T-cell (primary cell): ENCODE measurements at regions not wholly inside any gene's neighbourhood (a gene's known extent, or its start where the extent isn't known, plus 50 kb on each side); places are given as distances from the start of the nearest gene placed in this dataset.

Experiments
- ATAC-seq, 4 experiments: fragments of 200-7000 bp in 3 of 4; fragments of 150-1000 bp in 1 of 4; cut with Tn5 transposase; replicated peaks in 1 of 4; 1 replicate in 3 of 4; 2 replicates in 1 of 4; pipeline ENCODE4 v1.10.0; 2021; ENCODE audit warnings: moderate library complexity in 3 of 4, mild to moderate bottlenecking in 2 of 4, moderate number of reproducible peaks in 1 of 4
- CTCF ChIA-PET, 2 donors: fragments of 300-600 bp; sonication (Branson Sonifier 250); formaldehyde crosslinking; loops; one replicate each; lab custom pipeline; 2022; ENCODE audit warnings: antibody characterized with exemption in 2 of 2; lab: Charles Lee
- POLR2A ChIA-PET, 2 donors: fragments of 300-600 bp; sonication (Branson Sonifier 250); formaldehyde crosslinking; loops; one replicate each; lab custom pipeline; 2022; ENCODE audit warnings: antibody characterized with exemption in 2 of 2; lab: Charles Lee
- DNase-seq, 35 experiments: peaks; one replicate each; pipeline versions ENCODE4 v3.0.0 to v3.0.0-alpha.2; 2013 to 2023
- H3K27ac ChIP-seq: one replicate; pipeline ENCODE4 v1.5.1; 2013; ENCODE audit warnings: low read length
- H3K27me3 ChIP-seq, 2 experiments: replicated peaks in 1 of 2; 1 replicate in 1 of 2; 2 replicates in 1 of 2; pipeline versions ENCODE4 v1.6.1 to v1.7.0; 2013; ENCODE audit warnings: low read length in 1 of 2, mixed read lengths in 1 of 2; ENCODE audit not compliant: control insufficient read depth in 2 of 2, insufficient read depth in 2 of 2; ENCODE audit errors: extremely low read depth in 1 of 2
- H3K36me3 ChIP-seq, 2 donors: 1 replicate in 1 of 2; 2 replicates in 1 of 2; pipeline versions ENCODE4 v1.6.1 to v1.7.0; 2013; ENCODE audit warnings: low read length in 1 of 2; ENCODE audit not compliant: control insufficient read depth in 2 of 2, insufficient read depth in 1 of 2; ENCODE audit errors: extremely low read depth in 1 of 2
- H3K4me1 ChIP-seq, 2 experiments: 1 replicate in 1 of 2; 2 replicates in 1 of 2; pipeline versions ENCODE4 v1.6.1 to v1.7.0; 2013; ENCODE audit warnings: low read length in 2 of 2, mixed read lengths in 1 of 2; ENCODE audit not compliant: insufficient read depth in 2 of 2, control insufficient read depth in 1 of 2; ENCODE audit errors: extremely low read depth in 1 of 2
- H3K4me3 ChIP-seq, 2 donors: 1 replicate in 1 of 2; 2 replicates in 1 of 2; pipeline versions ENCODE4 v1.5.1 to v1.7.0; 2013; ENCODE audit warnings: mild to moderate bottlenecking in 2 of 2, low read length in 1 of 2, moderate library complexity in 1 of 2; ENCODE audit not compliant: control insufficient read depth in 1 of 2; ENCODE audit errors: extremely low read depth in 1 of 2
- H3K9me3 ChIP-seq: 2 replicates; pipeline ENCODE4 v1.7.0; 2013
- H3K27ac Mint-ChIP-seq, 2 donors: one replicate each; pipeline ENCODE4 v1.8.0; 2020 to 2021; ENCODE audit warnings: mild to moderate bottlenecking in 2 of 2, mixed read lengths in 2 of 2
- H3K27me3 Mint-ChIP-seq, 2 donors: one replicate each; pipeline ENCODE4 v1.8.0; 2021 to 2022; ENCODE audit warnings: mixed read lengths in 2 of 2
- H3K36me3 Mint-ChIP-seq: one replicate; pipeline ENCODE4 v1.8.0; 2021; ENCODE audit warnings: mixed read lengths
- H3K4me1 Mint-ChIP-seq, 3 donors: one replicate each; pipeline ENCODE4 v1.8.0; 2020 to 2022; ENCODE audit warnings: mixed read lengths in 3 of 3, mild to moderate bottlenecking in 1 of 3
- H3K4me3 Mint-ChIP-seq, 3 donors: one replicate each; pipeline ENCODE4 v1.8.0; 2020 to 2022; ENCODE audit warnings: mild to moderate bottlenecking in 3 of 3, mixed read lengths in 3 of 3, moderate library complexity in 3 of 3
- H3K9me3 Mint-ChIP-seq, 3 donors: one replicate each; pipeline ENCODE4 v1.8.0; 2020 to 2022; ENCODE audit warnings: mixed read lengths in 3 of 3
- WGBS: methylation state at CpG from one replicate; pipeline ENCODE4 v1.1.5; 2013; ENCODE audit warnings: missing lambda C conversion rate; ENCODE audit not compliant: insufficient coverage; 5-methylcytosine and 5-hydroxymethylcytosine counted together

DNA sequence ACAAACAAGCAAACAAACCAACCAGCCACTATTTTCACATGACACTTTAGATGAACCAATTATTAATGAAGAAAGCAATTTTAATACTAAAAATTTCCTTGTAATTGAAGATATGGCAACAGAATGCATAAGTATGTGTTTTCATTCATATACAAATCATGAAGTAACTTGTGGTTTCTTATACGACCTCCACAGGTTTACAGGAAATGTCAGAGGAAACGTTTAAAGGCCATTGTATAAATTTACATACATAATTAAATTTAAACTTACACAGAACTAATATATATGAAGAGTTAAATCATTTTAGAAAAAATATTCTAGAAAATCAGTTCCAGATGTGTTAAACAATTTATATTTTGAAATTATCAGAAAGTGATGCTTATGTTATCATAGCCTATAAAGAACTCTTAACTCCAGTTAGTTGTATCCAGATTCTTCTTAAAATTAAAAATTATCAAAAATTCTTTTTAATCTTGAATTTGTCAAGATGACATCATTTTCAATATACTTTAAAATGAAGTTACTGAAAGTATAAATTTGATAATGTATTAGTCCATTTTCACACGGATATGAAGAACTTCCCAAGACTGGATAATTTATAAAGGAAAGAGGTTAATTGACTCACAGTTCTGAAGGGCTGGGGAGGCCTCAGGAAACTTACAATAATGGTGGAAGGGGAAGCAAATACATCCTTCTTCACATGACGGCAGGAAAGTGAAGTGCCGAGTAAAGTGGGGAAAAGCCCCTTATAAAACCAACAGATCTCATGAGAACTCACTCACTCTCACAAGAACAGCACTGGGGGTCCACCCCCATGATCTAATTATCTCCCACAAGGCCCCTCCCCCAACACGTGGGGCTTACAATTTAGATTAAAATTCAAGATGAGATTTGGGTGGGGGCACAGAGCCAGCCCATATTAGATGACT lies 192.0 kb downstream of the PIK3R1 start:
- WGBS = 72% methylated on average over 2 of the region's 6 CpGs
- ATAC-seq (peak in 2 of 4 experiments; percentile 39 to 40), DNase-seq (no peak)
- Histone ChIP-seq H3K9me3 (no peaks in the 10 kb centered on the region), H3K4me1 (peaks cover 6 to 10% of the 10 kb centered on the region in 2 experiments), H3K27me3 (no peaks in the 10 kb centered on the region), H3K27ac (no peak overlapping the region), H3K4me3 (no peak overlapping the region), H3K36me3 (no peaks in the 10 kb centered on the region)
- H3K9me3 Mint-ChIP-seq = no peaks in the 10 kb centered on the region
- peak overlapping the region; percentile 81 to 89 for H3K27ac Mint-ChIP-seq
- ChIA-PET CTCF (interaction anchor here in 1 of 2 donors (1.2 kb wide), 1 partner anchor 121 kb away, joined by 3 read pairs; no protein-coding TSS in a partner anchor), POLR2A (interaction anchor here in 1 of 2 donors (0.6 kb wide), 1 partner anchor 83 kb away, joined by 7 read pairs; no protein-coding TSS in a partner anchor)
- peak overlapping the region in 2 of 3 donors; percentile 39 to 52 for H3K4me3 Mint-ChIP-seq
- no peaks in the 10 kb centered on the region for H3K36me3 Mint-ChIP-seq
- peaks cover 17 to 34% (median 30%) of the 10 kb centered on the region in 3 donors for H3K4me1 Mint-ChIP-seq
- H3K27me3 Mint-ChIP-seq = no peaks in the 10 kb centered on the region

GRCh38 chr5:68408345-68408871 lies 192.9 kb downstream of the PIK3R1 start:
- WGBS = no CpG with 5 or more reads among the region's 3 CpGs
- no peak overlapping the region for H3K4me3 Mint-ChIP-seq
- H3K27ac ChIP-seq = no peak overlapping the region
- H3K4me3 ChIP-seq = no peak overlapping the region
- no peaks in the 10 kb centered on the region for H3K9me3 Mint-ChIP-seq
- no peaks in the 10 kb centered on the region for H3K36me3 ChIP-seq
- ChIA-PET POLR2A (interaction anchor here (0.6 kb wide), 2 partner anchors 84 to 150 kb away, joined by 6 to 7 read pairs; no protein-coding TSS in a partner anchor), CTCF (interaction anchor here in 1 of 2 donors (1.2 kb wide), 1 partner anchor 122 kb away, joined by 3 read pairs; no protein-coding TSS in a partner anchor)
- no peaks in the 10 kb centered on the region for H3K9me3 ChIP-seq
- no peak overlapping the region for H3K27ac Mint-ChIP-seq
- DNase-seq (no peak), ATAC-seq (no peak)
- peaks cover 6 to 10% of the 10 kb centered on the region in 2 experiments for H3K4me1 ChIP-seq
- H3K27me3 ChIP-seq = no peaks in the 10 kb centered on the region
- no peaks in the 10 kb centered on the region for H3K27me3 Mint-ChIP-seq
- no peaks in the 10 kb centered on the region for H3K36me3 Mint-ChIP-seq
- peaks cover 17 to 34% (median 30%) of the 10 kb centered on the region in 3 donors for H3K4me1 Mint-ChIP-seq

- H3K36me3 Mint-ChIP-seq = no peaks in the 10 kb centered on the region
- Histone ChIP-seq H3K27me3 (no peaks in the 10 kb centered on the region), H3K9me3 (no peaks in the 10 kb centered on the region), H3K27ac (no peak overlapping the region), H3K4me3 (no peak overlapping the region), H3K4me1 (peaks cover 6 to 10% of the 10 kb centered on the region in 2 experiments), H3K36me3 (no peaks in the 10 kb centered on the region)
- peaks cover 17 to 34% (median 30%) of the 10 kb centered on the region in 3 donors for H3K4me1 Mint-ChIP-seq
- H3K27me3 Mint-ChIP-seq = no peaks in the 10 kb centered on the region
- H3K27ac Mint-ChIP-seq = no peak overlapping the region
- POLR2A ChIA-PET = interaction anchor here in 1 of 2 donors (0.6 kb wide), 1 partner anchor 151 kb away, joined by 6 read pairs; no protein-coding TSS in a partner anchor
- H3K9me3 Mint-ChIP-seq = no peaks in the 10 kb centered on the region
- H3K4me3 Mint-ChIP-seq = no peak overlapping the region
- CTCF ChIA-PET = no interaction called here
- no peak for DNase-seq
- no peak for ATAC-seq
- WGBS = 100% methylated on average over 1 of the region's 3 CpGs
Observed at GRCh38 chr5:68409259-68409658, 193.7 kb downstream of the PIK3R1 start.

- ATAC-seq = no peak
- no peak for DNase-seq
- Mint-ChIP-seq H3K4me1 (peaks cover 18 to 31% (median 26%) of the 10 kb centered on the region in 3 donors), H3K27ac (no peak overlapping the region), H3K9me3 (no peaks in the 10 kb centered on the region), H3K4me3 (no peak overlapping the region), H3K36me3 (no peaks in the 10 kb centered on the region), H3K27me3 (no peaks in the 10 kb centered on the region)
- no CpG with 5 or more reads among the region's 4 CpGs for WGBS
- peaks cover 7 to 13% of the 10 kb centered on the region in 2 experiments for H3K4me1 ChIP-seq
- H3K36me3 ChIP-seq = no peaks in the 10 kb centered on the region
- H3K27ac ChIP-seq = no peak overlapping the region
- H3K4me3 ChIP-seq = no peak overlapping the region
- ChIA-PET POLR2A (no interaction called here), CTCF (no interaction called here)
- no peaks in the 10 kb centered on the region for H3K9me3 ChIP-seq
- H3K27me3 ChIP-seq = no peaks in the 10 kb centered on the region
Observed at GRCh38 chr5:68411161-68411560, 195.6 kb downstream of the PIK3R1 start.

DNA sequence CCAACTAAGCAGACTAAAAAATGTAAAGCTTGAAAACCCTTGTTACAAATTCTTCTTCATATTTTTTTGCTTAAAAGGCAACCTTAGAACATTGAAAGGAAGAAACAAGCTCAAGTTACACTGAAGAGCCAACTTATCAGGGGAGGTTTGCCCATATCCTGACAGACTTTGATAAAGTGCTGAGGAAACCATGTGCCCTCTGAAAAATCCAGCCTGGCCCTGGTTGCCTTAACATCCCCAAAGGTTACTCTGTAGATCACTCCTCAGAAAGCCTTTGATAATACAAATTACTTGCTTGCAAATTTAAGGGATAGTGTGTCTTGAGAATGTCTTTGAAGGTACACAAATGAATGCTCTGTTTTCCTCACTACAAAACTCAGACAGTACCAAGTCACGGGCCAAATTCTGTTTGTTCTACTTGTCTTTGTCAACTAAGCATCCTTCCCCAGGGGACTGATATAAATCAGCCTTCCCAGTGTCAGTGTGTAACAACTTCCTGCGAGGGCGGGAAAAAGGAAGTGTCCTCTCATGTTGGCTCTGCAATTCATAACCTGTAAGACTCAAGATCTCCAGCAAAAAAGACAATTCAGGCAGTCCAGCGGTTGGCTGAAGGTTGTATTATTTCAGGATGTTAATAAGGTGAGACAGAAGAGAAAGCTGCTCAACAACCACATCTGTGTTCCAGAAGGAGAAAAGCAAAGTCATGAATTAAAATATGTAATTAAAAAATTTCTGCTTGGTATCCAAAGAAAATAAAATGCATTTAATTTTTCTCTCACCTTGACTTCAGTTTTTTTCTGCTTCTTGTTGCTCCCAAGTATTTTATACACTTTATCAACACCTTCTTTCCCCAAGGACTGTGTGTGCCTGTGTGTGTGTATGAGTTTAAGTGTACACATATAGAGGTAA lies 199.9 kb downstream of the PIK3R1 start:
- ATAC-seq = no peak
- Histone ChIP-seq H3K36me3 (no peaks in the 10 kb centered on the region), H3K4me1 (peaks cover 0 to 6% of the 10 kb centered on the region in 2 experiments), H3K9me3 (no peaks in the 10 kb centered on the region), H3K27me3 (no peaks in the 10 kb centered on the region), H3K4me3 (no peak overlapping the region), H3K27ac (no peak overlapping the region)
- Mint-ChIP-seq H3K9me3 (no peaks in the 10 kb centered on the region), H3K36me3 (no peaks in the 10 kb centered on the region), H3K4me1 (peaks cover 5 to 9% (median 5%) of the 10 kb centered on the region in 3 donors), H3K27me3 (no peaks in the 10 kb centered on the region), H3K27ac (no peak overlapping the region), H3K4me3 (no peak overlapping the region)
- 20% methylated on average over 3 of the region's 4 CpGs for WGBS
- CTCF ChIA-PET = no interaction called here
- no peak for DNase-seq
- POLR2A ChIA-PET = interaction anchor here (0.6 kb wide), 2 partner anchors 71 to 616 kb away, joined by 3 read pairs; no protein-coding TSS in a partner anchor
